Calu3 (cell line): ENCODE measurements at regions not wholly inside any gene's neighbourhood (a gene's known extent, or its start where the extent isn't known, plus 50 kb on each side); places are given as distances from the start of the nearest gene placed in this dataset.

Source experiments
- BruUV-seq: library from RNA; stranded (reverse); fragments of 400-500 nt; replicated peaks from 2 replicates; lab custom pipeline; 2021; lab: Mats Ljungman, UMichigan
- CTCF ChIA-PET: fragments of 300-600 bp; sonication (Branson Sonifier 250); formaldehyde crosslinking; loops from one replicate; lab custom pipeline; 2022; ENCODE audit warnings: antibody characterized with exemption; lab: Charles Lee
- DNase-seq: peaks from one replicate; pipeline ENCODE4 v3.0.0; 2022
- H3K27ac Mint-ChIP-seq: one replicate; pipeline ENCODE4 v1.8.0; 2022; ENCODE audit warnings: mixed read lengths; ENCODE audit not compliant: unreplicated experiment
- H3K27me3 Mint-ChIP-seq: one replicate; pipeline ENCODE4 v1.8.0; 2022; ENCODE audit warnings: mixed read lengths; ENCODE audit not compliant: unreplicated experiment
- H3K36me3 Mint-ChIP-seq: one replicate; pipeline ENCODE4 v1.8.0; 2022; ENCODE audit warnings: mild to moderate bottlenecking, moderate library complexity, mixed read lengths; ENCODE audit not compliant: insufficient read depth, unreplicated experiment
- H3K4me1 Mint-ChIP-seq: one replicate; pipeline ENCODE4 v1.8.0; 2022; ENCODE audit warnings: mild to moderate bottlenecking, low read depth, mixed read lengths; ENCODE audit not compliant: unreplicated experiment
- H3K4me3 Mint-ChIP-seq: one replicate; pipeline ENCODE4 v1.8.0; 2022; ENCODE audit warnings: mild to moderate bottlenecking, low read depth, moderate library complexity, mixed read lengths; ENCODE audit not compliant: unreplicated experiment
- H3K9me3 Mint-ChIP-seq: one replicate; pipeline ENCODE4 v1.8.0; 2022; ENCODE audit warnings: low read depth, mixed read lengths; ENCODE audit not compliant: unreplicated experiment
- CTCF ChIP-seq: fragments of 200-600 bp; IDR thresholded peaks from one replicate; pipeline ENCODE4 v1.8.0; 2022; ENCODE audit warnings: antibody characterized with exemption; ENCODE audit not compliant: unreplicated experiment
- intact Hi-C: fragments of 100-400 bp; cut with micrococcal nuclease; formaldehyde crosslinking; loops from one replicate; pipeline ENCODE4 v1.10.0; 2022; ENCODE audit not compliant: unreplicated experiment

- no peak for DNase-seq
- intact Hi-C loops, result no loop called here
- no peaks in the 10 kb centered on the region for H3K9me3 Mint-ChIP-seq
- no peak for TF ChIP-seq CTCF
- H3K27me3 Mint-ChIP-seq, result peaks cover 16% of the 10 kb centered on the region
- no peak overlapping the region for H3K27ac Mint-ChIP-seq
- CTCF ChIA-PET, result no interaction called here
- BruUV-seq, result no TSS peak
- no peak overlapping the region for H3K4me3 Mint-ChIP-seq
- H3K36me3 Mint-ChIP-seq, result no peaks in the 10 kb centered on the region
- H3K4me1 Mint-ChIP-seq, result peaks cover 12% of the 10 kb centered on the region
Measured at GRCh38 chr14:38838979-38839323, 264.1 kb downstream of the SEC23A start.

- peaks cover 16% of the 10 kb centered on the region for H3K27me3 Mint-ChIP-seq
- H3K27ac Mint-ChIP-seq, result no peak overlapping the region
- no peaks in the 10 kb centered on the region for H3K9me3 Mint-ChIP-seq
- H3K4me1 Mint-ChIP-seq, result peaks cover 12% of the 10 kb centered on the region
- intact Hi-C loops, result no loop called here
- BruUV-seq, result no TSS peak
- DNase-seq, result no peak
- TF ChIP-seq CTCF, result no peak
- no peak overlapping the region for H3K4me3 Mint-ChIP-seq
- CTCF ChIA-PET, result no interaction called here
- no peaks in the 10 kb centered on the region for H3K36me3 Mint-ChIP-seq
Measured at GRCh38 chr14:38838049-38838978, 264.7 kb downstream of the SEC23A start.

GRCh38 chr14:38837343-38838048, 265.5 kb downstream of the SEC23A start:
- BruUV-seq, result no TSS peak
- no peak for DNase-seq
- Mint-ChIP-seq H3K36me3 (no peaks in the 10 kb centered on the region), H3K4me1 (peaks cover 12% of the 10 kb centered on the region), H3K27ac (no peak overlapping the region), H3K9me3 (no peaks in the 10 kb centered on the region), H3K27me3 (peaks cover 16% of the 10 kb centered on the region), H3K4me3 (no peak overlapping the region)
- TF ChIP-seq CTCF, result no peak
- CTCF ChIA-PET, result no interaction called here
- intact Hi-C loops, result no loop called here

GRCh38 chr14:38836539-38836938, 266.5 kb downstream of the SEC23A start:
- Mint-ChIP-seq H3K36me3 (no peaks in the 10 kb centered on the region), H3K27ac (no peak overlapping the region), H3K4me1 (peaks cover 12% of the 10 kb centered on the region), H3K9me3 (no peaks in the 10 kb centered on the region), H3K27me3 (peaks cover 16% of the 10 kb centered on the region), H3K4me3 (no peak overlapping the region)
- no peak for DNase-seq
- no TSS peak for BruUV-seq
- CTCF ChIA-PET, result no interaction called here
- TF ChIP-seq CTCF, result no peak
- intact Hi-C loops, result no loop called here
